Tibial artery (tissue), 4 donors: ENCODE measurements at regions not wholly inside any gene's neighbourhood (a gene's known extent, or its start where the extent isn't known, plus 50 kb on each side); places are given as distances from the start of the nearest gene placed in this dataset.

ENCODE experiments used
- DNase-seq, 2 donors: peaks; one replicate each; pipeline ENCODE4 v3.0.0-alpha.2; 2019
- H3K27ac ChIP-seq, 2 donors: fragments of 200-600 bp; sonication (generic) in 1 of 2; 1 replicate in 1 of 2; 2 replicates in 1 of 2; pipeline ENCODE4 v1.5.1; 2018 to 2019; ENCODE audit warnings: mild to moderate bottlenecking in 1 of 2
- H3K27me3 ChIP-seq, 2 donors: fragments of 200-600 bp; sonication (generic) in 1 of 2; one replicate each; pipeline versions ENCODE4 v1.5.1 to v1.6.0; 2016 to 2019
- H3K36me3 ChIP-seq, 3 donors: fragments of 200-600 bp; sonication (generic) in 2 of 3; one replicate each; pipeline ENCODE4 v1.5.1; 2016 to 2019; ENCODE audit warnings: mild to moderate bottlenecking in 2 of 3
- H3K4me1 ChIP-seq, 4 donors: fragments of 200-600 bp; sonication (generic) in 2 of 4; 1 replicate in 3 of 4; 2 replicates in 1 of 4; pipeline ENCODE4 v1.5.1; 2016 to 2019
- H3K4me3 ChIP-seq, 2 donors: fragments of 200-600 bp; sonication (generic) in 1 of 2; 1 replicate in 1 of 2; 2 replicates in 1 of 2; pipeline ENCODE4 v1.5.1; 2018 to 2019; ENCODE audit warnings: mild to moderate bottlenecking in 2 of 2
- H3K9me3 ChIP-seq, 3 donors: fragments of 200-600 bp; sonication (generic) in 1 of 3; one replicate each; pipeline ENCODE4 v1.5.1; 2016 to 2019
- CTCF ChIP-seq, 2 experiments: fragments of 200-600 bp in 1 of 2; fragments of 450-650 bp in 1 of 2; IDR thresholded peaks; one replicate each; pipeline ENCODE4 v1.5.1; 2017 to 2019; ENCODE audit warnings: antibody characterized with exemption in 2 of 2, mild to moderate bottlenecking in 1 of 2, moderate library complexity in 1 of 2
- intact Hi-C: fragments of 100-400 bp; cut with DNase I; formaldehyde crosslinking; loops from one replicate; pipeline ENCODE4 v1.15.0; 2023; ENCODE audit warnings: low total_unique reads

- intact Hi-C loops: no loop called here
- no peak overlapping the region for H3K27ac ChIP-seq
- no peak for DNase-seq
- no peak overlapping the region for H3K4me3 ChIP-seq
- peaks cover 0 to 14% (median 11%) of the 10 kb centered on the region in 4 donors for H3K4me1 ChIP-seq
- peaks cover 0 to 6% (median 0%) of the 10 kb centered on the region in 3 donors for H3K9me3 ChIP-seq
- H3K27me3 ChIP-seq: no peaks in the 10 kb centered on the region
- H3K36me3 ChIP-seq: no peaks in the 10 kb centered on the region
- no peak for TF ChIP-seq CTCF (IDR thresholded peaks at IDR 0.05)
Observed at GRCh38 chr21:34009193-34009592, 64.2 kb upstream of the MRPS6 start.

- Histone ChIP-seq H3K9me3 (peaks cover 0 to 6% (median 0%) of the 10 kb centered on the region in 3 donors), H3K27me3 (no peaks in the 10 kb centered on the region), H3K4me3 (no peak overlapping the region), H3K4me1 (peaks cover 0 to 19% (median 16%) of the 10 kb centered on the region in 4 donors), H3K36me3 (no peaks in the 10 kb centered on the region), H3K27ac (no peak overlapping the region)
- no peak for TF ChIP-seq CTCF (IDR thresholded peaks at IDR 0.05)
- DNase-seq: no peak
- intact Hi-C loops: no loop called here
Observed at GRCh38 chr21:34008618-34009017, 64.8 kb upstream of the MRPS6 start.

- no peak overlapping the region for H3K4me3 ChIP-seq
- no peak for TF ChIP-seq CTCF (IDR thresholded peaks at IDR 0.05)
- H3K9me3 ChIP-seq: peaks cover 0 to 6% (median 0%) of the 10 kb centered on the region in 3 donors
- H3K36me3 ChIP-seq: no peaks in the 10 kb centered on the region
- H3K4me1 ChIP-seq: peaks cover 0 to 19% (median 16%) of the 10 kb centered on the region in 4 donors
- no peaks in the 10 kb centered on the region for H3K27me3 ChIP-seq
- intact Hi-C loops: no loop called here
- no peak overlapping the region for H3K27ac ChIP-seq
- DNase-seq: no peak
Observed at GRCh38 chr21:34006611-34007168, 66.7 kb upstream of the MRPS6 start.

- peaks cover 0 to 21% (median 16%) of the 10 kb centered on the region in 4 donors for H3K4me1 ChIP-seq
- no peaks in the 10 kb centered on the region for H3K9me3 ChIP-seq
- TF ChIP-seq CTCF (IDR thresholded peaks at IDR 0.05): no peak
- no peaks in the 10 kb centered on the region for H3K36me3 ChIP-seq
- H3K27me3 ChIP-seq: no peaks in the 10 kb centered on the region
- intact Hi-C loops: no loop called here
- peak; percentile 57 to 77 for DNase-seq
- no peak overlapping the region for H3K4me3 ChIP-seq
- H3K27ac ChIP-seq: peak overlapping the region; percentile 69 to 78
Observed at GRCh38 chr21:34004974-34005373, 68.4 kb upstream of the MRPS6 start.

GRCh38 chr21:34004013-34004938, 69.1 kb upstream of the MRPS6 start:
- intact Hi-C loops: no loop called here
- peaks cover 0 to 21% (median 16%) of the 10 kb centered on the region in 4 donors for H3K4me1 ChIP-seq
- peak overlapping the region; percentile 69 to 78 for H3K27ac ChIP-seq
- no peak for DNase-seq
- H3K27me3 ChIP-seq: no peaks in the 10 kb centered on the region
- no peak overlapping the region for H3K4me3 ChIP-seq
- no peaks in the 10 kb centered on the region for H3K36me3 ChIP-seq
- no peaks in the 10 kb centered on the region for H3K9me3 ChIP-seq
- TF ChIP-seq CTCF (IDR thresholded peaks at IDR 0.05): no peak
